ENCODE measurements at regions not wholly inside any gene's neighbourhood (a gene's known extent, or its start where the extent isn't known, plus 50 kb on each side); places are given as distances from the start of the nearest gene placed in this dataset.

GRCh38 chr5:30600892-30601291 is 592.6 kb upstream of the CDH6 start:
- no peak for ATAC-seq
- TF ChIP-seq GLIS3 (CRISPR knock-in tag; IDR thresholded peaks at IDR 0.05): no peak
- no peak for TF ChIP-seq ZNF70 (CRISPR knock-in tag; IDR thresholded peaks at IDR 0.05)
- no peak for TF ChIP-seq PPARA (CRISPR knock-in tag; IDR thresholded peaks at IDR 0.05; ENCODE audit: borderline replicate concordance)

- no peak for ATAC-seq
- TF ChIP-seq ZNF565 (CRISPR knock-in tag; conservative IDR thresholded peaks at IDR 0.05; ENCODE audit: low read depth) (no peak), ZNF70 (CRISPR knock-in tag; IDR thresholded peaks at IDR 0.05) (no peak), ZC3H10 (CRISPR knock-in tag; IDR thresholded peaks at IDR 0.05) (no peak), SNAI2 (CRISPR knock-in tag; IDR thresholded peaks at IDR 0.05) (no peak), CSRNP3 (CRISPR knock-in tag; IDR thresholded peaks at IDR 0.05) (no peak)
Observed at GRCh38 chr5:30596495-30597064, 596.9 kb upstream of the CDH6 start.

GRCh38 chr5:30594331-30594730 is 599.2 kb upstream of the CDH6 start:
- no peak for ATAC-seq
- TF ChIP-seq CSRNP3 (CRISPR knock-in tag; IDR thresholded peaks at IDR 0.05): no peak
- no peak for TF ChIP-seq TOX (CRISPR knock-in tag; IDR thresholded peaks at IDR 0.05; ENCODE audit: borderline replicate concordance)
- TF ChIP-seq BACH2 (CRISPR knock-in tag; IDR thresholded peaks at IDR 0.05; ENCODE audit: borderline replicate concordance): no peak
- no peak for TF ChIP-seq ARNTL (CRISPR knock-in tag; IDR thresholded peaks at IDR 0.05; ENCODE audit: borderline replicate concordance, low read depth)

GRCh38 chr5:30592833-30593232 is 600.7 kb upstream of the CDH6 start:
- TF ChIP-seq POU6F1 (CRISPR knock-in tag; IDR thresholded peaks at IDR 0.05; ENCODE audit: borderline replicate concordance, low read depth): no peak
- no peak for TF ChIP-seq TSHZ2 (CRISPR knock-in tag; IDR thresholded peaks at IDR 0.05)
- TF ChIP-seq OSR1 (CRISPR knock-in tag; IDR thresholded peaks at IDR 0.05): no peak
- TF ChIP-seq CREB5 (CRISPR knock-in tag; IDR thresholded peaks at IDR 0.05; ENCODE audit: low read depth): no peak
- no peak for TF ChIP-seq ESRRG (CRISPR knock-in tag; IDR thresholded peaks at IDR 0.05)
- no peak for TF ChIP-seq TCF4 (CRISPR knock-in tag; IDR thresholded peaks at IDR 0.05; ENCODE audit: borderline replicate concordance)
- no peak for TF ChIP-seq CSRNP3 (CRISPR knock-in tag; IDR thresholded peaks at IDR 0.05)
- TF ChIP-seq SNAI2 (CRISPR knock-in tag; IDR thresholded peaks at IDR 0.05): no peak
- no peak for TF ChIP-seq PATZ1 (CRISPR knock-in tag; IDR thresholded peaks at IDR 0.05; ENCODE audit: borderline replicate concordance)
- TF ChIP-seq CSDC2 (CRISPR knock-in tag; IDR thresholded peaks at IDR 0.05): no peak
- no peak for TF ChIP-seq ZC3H10 (CRISPR knock-in tag; IDR thresholded peaks at IDR 0.05)
- TF ChIP-seq ZNF70 (CRISPR knock-in tag; IDR thresholded peaks at IDR 0.05): no peak
- no peak for TF ChIP-seq ISL1 (CRISPR knock-in tag; IDR thresholded peaks at IDR 0.05)
- TF ChIP-seq RARB (CRISPR knock-in tag; IDR thresholded peaks at IDR 0.05): no peak
- TF ChIP-seq ZFP3 (CRISPR knock-in tag; IDR thresholded peaks at IDR 0.05): no peak
- TF ChIP-seq BACH2 (CRISPR knock-in tag; IDR thresholded peaks at IDR 0.05; ENCODE audit: borderline replicate concordance): no peak
- no peak for TF ChIP-seq ZFP30 (CRISPR knock-in tag; IDR thresholded peaks at IDR 0.05)
- TF ChIP-seq ZNF8 (CRISPR knock-in tag; IDR thresholded peaks at IDR 0.05): no peak
- TF ChIP-seq ARNTL (CRISPR knock-in tag; IDR thresholded peaks at IDR 0.05; ENCODE audit: borderline replicate concordance, low read depth): no peak
- no peak for ATAC-seq

Measured in SK-N-SH treated with all-trans-retinoic acid at 6 μM for 48 hours (cell line).